ENCODE measurements at regions not wholly inside any gene's neighbourhood (a gene's known extent, or its start where the extent isn't known, plus 50 kb on each side); places are given as distances from the start of the nearest gene placed in this dataset.

GRCh38 chr12:108454539-108455139, 60.4 kb upstream of the FICD start:
- TF ChIP-seq CTCF (IDR thresholded peaks at IDR 0.05) (no peak), POLR2A (IDR thresholded peaks at IDR 0.05) (no peak)

Data from lower leg skin (tissue), 3 donors.